ENCODE measurements at regions not wholly inside any gene's neighbourhood (a gene's known extent, or its start where the extent isn't known, plus 50 kb on each side); places are given as distances from the start of the nearest gene placed in this dataset.

DNA sequence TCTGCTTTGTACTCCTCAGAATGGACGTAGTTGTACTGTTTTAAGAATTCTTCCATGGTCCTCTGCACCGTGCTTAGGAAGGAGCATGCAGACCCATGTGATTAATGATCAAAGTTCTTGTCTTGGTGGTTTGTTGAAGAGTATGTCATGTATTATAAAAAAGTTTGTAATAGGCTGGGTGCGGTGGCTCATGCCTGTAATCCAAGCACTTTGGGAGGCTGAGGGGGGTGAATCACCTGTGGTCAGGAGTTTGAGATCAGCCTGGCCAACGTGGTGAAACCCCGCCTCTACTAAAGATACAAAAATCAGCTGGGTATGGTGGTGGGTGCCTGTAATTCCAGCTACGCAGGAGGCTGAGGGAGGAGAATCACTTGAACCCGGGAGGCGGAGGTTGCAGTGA lies 61.8 kb upstream of the RTL1 start:
- no peak for TF ChIP-seq CTCF (conservative IDR thresholded peaks at IDR 0.05; ENCODE audit: low read length)
- TF ChIP-seq EZH2phosphoT487 (IDR thresholded peaks at IDR 0.05; ENCODE audit: borderline replicate concordance, low read depth, low read length): no peak

Measured in OCI-LY7 (cell line).